Liver (tissue), 3 donors: ENCODE measurements at regions not wholly inside any gene's neighbourhood (a gene's known extent, or its start where the extent isn't known, plus 50 kb on each side); places are given as distances from the start of the nearest gene placed in this dataset.

ENCODE experiments used
- CTCF ChIP-seq: fragments of 150-350 bp; IDR thresholded peaks from 2 replicates; pipeline ENCODE4 v1.5.1; 2017; ENCODE audit warnings: improper control_type of control experiment, low read depth, low read length; ENCODE audit not compliant: missing input control
- EGR1 ChIP-seq, 2 donors: IDR thresholded peaks; 2 replicates each; pipeline ENCODE4 v1.6.1; 2016 to 2018; ENCODE audit warnings: antibody characterized with exemption in 2 of 2, low read depth in 2 of 2
- GABPA ChIP-seq, 2 donors: IDR thresholded peaks in 1 of 2; conservative IDR thresholded peaks in 1 of 2; 2 replicates each; pipeline ENCODE4 v1.6.1; 2016; ENCODE audit warnings: antibody characterized with exemption in 2 of 2, mild to moderate bottlenecking in 1 of 2, moderate library complexity in 1 of 2
- JUND ChIP-seq, 2 donors: IDR thresholded peaks; 2 replicates each; pipeline ENCODE4 v1.6.1; 2016; ENCODE audit warnings: antibody characterized with exemption in 2 of 2
- MAX ChIP-seq: IDR thresholded peaks from 2 replicates; pipeline ENCODE4 v1.6.1; 2016; ENCODE audit warnings: antibody characterized with exemption
- NR2F2 ChIP-seq: IDR thresholded peaks from 2 replicates; pipeline ENCODE4 v1.6.1; 2016; ENCODE audit warnings: antibody characterized with exemption
- RAD21 ChIP-seq, 2 donors: IDR thresholded peaks; 2 replicates each; pipeline ENCODE4 v1.6.1; 2016; ENCODE audit warnings: antibody characterized with exemption in 2 of 2, mild to moderate bottlenecking in 2 of 2
- SP1 ChIP-seq: IDR thresholded peaks from 2 replicates; pipeline ENCODE4 v1.6.1; 2018; ENCODE audit warnings: antibody characterized with exemption, mild to moderate bottlenecking
- TAF1 ChIP-seq: conservative IDR thresholded peaks from 2 replicates; pipeline ENCODE4 v1.6.1; 2016; ENCODE audit warnings: antibody characterized with exemption, mild to moderate bottlenecking
- YY1 ChIP-seq: IDR thresholded peaks from 2 replicates; pipeline ENCODE4 v1.6.1; 2016; ENCODE audit warnings: antibody characterized with exemption, mild to moderate bottlenecking
- donor health status: healthy.
- donor health status: healthy.

- no peak for TF ChIP-seq CTCF
- TF ChIP-seq SP1, result no peak
- TF ChIP-seq NR2F2, result no peak
- no peak for TF ChIP-seq JUND (IDR thresholded peaks at IDR 0.05)
- TF ChIP-seq EGR1 (IDR thresholded peaks at IDR 0.05; ENCODE audit: low read depth in 2 of 2), result no peak
- TF ChIP-seq GABPA (IDR thresholded peaks at IDR 0.05 in 1 of 2, conservative IDR thresholded peaks at IDR 0.05 in 1 of 2), result no peak
- no peak for TF ChIP-seq YY1
- TF ChIP-seq MAX, result no peak
- no peak for TF ChIP-seq RAD21 (IDR thresholded peaks at IDR 0.05)
- no peak for TF ChIP-seq TAF1
Observed at GRCh38 chr17:53101706-53102105, 721.0 kb upstream of the KIF2B start.
